Endothelial cell of umbilical vein (primary cell): ENCODE measurements at regions not wholly inside any gene's neighbourhood (a gene's known extent, or its start where the extent isn't known, plus 50 kb on each side); places are given as distances from the start of the nearest gene placed in this dataset.

Experiments
- BruUV-seq: library from RNA; stranded (reverse); fragments of 400-500 nt; replicated peaks from 2 replicates; lab custom pipeline; 2021; lab: Mats Ljungman, UMichigan
- CTCF ChIA-PET: fragments of 300-600, 350-600 bp; sonication (Branson Sonifier 250); formaldehyde crosslinking; loops from one replicate; lab custom pipeline; 2021; ENCODE audit warnings: antibody characterized with exemption, inconsistent platforms; lab: Charles Lee
- POLR2A ChIA-PET: fragments of 300-600, 350-600 bp; sonication (Branson Sonifier 250); formaldehyde crosslinking; loops from one replicate; lab custom pipeline; 2021; ENCODE audit warnings: antibody characterized with exemption, inconsistent platforms; lab: Charles Lee
- DNase-seq: peaks from one replicate; pipeline ENCODE4 v3.0.0-alpha.2; 2011; ENCODE audit warnings: low read depth, low spot score
- FAIRE-seq: peaks from 2 replicates; lab custom pipeline; 2011; peaks lifted over from hg19 to GRCh38; lab: Jason Lieb, UNC
- H2AFZ ChIP-seq: 2 replicates; pipeline ENCODE4 v1.6.0; 2012; ENCODE audit warnings: low read depth, low read length, control low read depth, inconsistent platforms
- H3K27ac ChIP-seq: 2 replicates; pipeline ENCODE4 v1.5.1; 2011; ENCODE audit warnings: low read depth, mild to moderate bottlenecking, control low read depth, low read length, moderate library complexity; ENCODE audit not compliant: insufficient read depth
- H3K27me3 ChIP-seq, 2 experiments: 2 replicates each; pipeline versions ENCODE4 v1.6.0 to v1.6.1; 2011; ENCODE audit warnings: low read length in 2 of 2, mixed read lengths in 1 of 2; ENCODE audit not compliant: control insufficient read depth in 2 of 2, insufficient read depth in 2 of 2
- H3K36me3 ChIP-seq, 2 experiments: 2 replicates in 1 of 2; 3 replicates in 1 of 2; pipeline ENCODE4 v1.5.1; 2011; ENCODE audit warnings: low read length in 2 of 2, mild to moderate bottlenecking in 1 of 2, moderate library complexity in 1 of 2; ENCODE audit not compliant: control insufficient read depth in 2 of 2, insufficient read depth in 2 of 2; ENCODE audit errors: extremely low read depth in 1 of 2
- H3K4me1 ChIP-seq: 3 replicates; pipeline ENCODE4 v1.5.1; 2011; ENCODE audit warnings: mild to moderate bottlenecking, low read length; ENCODE audit not compliant: control insufficient read depth, insufficient read depth; ENCODE audit errors: extremely low read depth
- H3K4me2 ChIP-seq: 2 replicates; pipeline ENCODE4 v1.6.1; 2011; ENCODE audit warnings: low read length, control low read depth, mixed read lengths; ENCODE audit not compliant: insufficient read depth
- H3K4me3 ChIP-seq, 3 experiments: fragments of 200-600 bp in 1 of 3; sonication (generic), shearing (Covaris generic) in 1 of 3; replicated peaks in 1 of 3; 2 replicates each; pipeline ENCODE4 v1.5.1; 2011 to 2016; ENCODE audit warnings: control low read depth in 3 of 3, low read length in 3 of 3, mild to moderate bottlenecking in 2 of 3, inconsistent platforms in 1 of 3, low read depth in 1 of 3, moderate library complexity in 1 of 3; ENCODE audit not compliant: insufficient read depth in 1 of 3
- H3K79me2 ChIP-seq: 2 replicates; pipeline ENCODE4 v1.6.0; 2012; ENCODE audit warnings: low read length, inconsistent platforms; ENCODE audit not compliant: control insufficient read depth, insufficient read depth
- H3K9ac ChIP-seq: replicated peaks from 2 replicates; pipeline ENCODE3; 2011; ENCODE audit warnings: low read length, control low read depth; ENCODE audit not compliant: insufficient read depth; ENCODE audit errors: extremely low read depth
- H3K9me1 ChIP-seq: replicated peaks from 3 replicates; pipeline ENCODE4 v1.6.0; 2011; ENCODE audit warnings: mild to moderate bottlenecking, low read length; ENCODE audit not compliant: control insufficient read depth, insufficient read depth; ENCODE audit errors: extremely low read depth
- H3K9me3 ChIP-seq: replicated peaks from 2 replicates; pipeline ENCODE4 v1.5.1; 2012; ENCODE audit warnings: low read length, inconsistent platforms; ENCODE audit not compliant: control insufficient read depth, insufficient read depth
- H4K20me1 ChIP-seq: replicated peaks from 2 replicates; pipeline ENCODE3; 2011; ENCODE audit warnings: mild to moderate bottlenecking, low read length; ENCODE audit not compliant: control insufficient read depth, insufficient read depth; ENCODE audit errors: extremely low read depth
- EZH2 ChIP-seq: IDR thresholded peaks from 2 replicates; pipeline ENCODE4 v1.6.1; 2012; ENCODE audit warnings: borderline replicate concordance, low read depth, mild to moderate bottlenecking, moderate library complexity, low read length, inconsistent platforms; ENCODE audit not compliant: severe bottlenecking
- FOS ChIP-seq: IDR thresholded peaks from 2 replicates; pipeline ENCODE4 v1.6.1; 2011; ENCODE audit warnings: mild to moderate bottlenecking, low read length, moderate library complexity, borderline replicate concordance; ENCODE audit not compliant: insufficient read depth
- GATA2 ChIP-seq: IDR thresholded peaks from 2 replicates; pipeline ENCODE4 v1.7.0; 2011; ENCODE audit warnings: low read depth, mild to moderate bottlenecking, moderate library complexity, mixed read lengths, low read length; ENCODE audit not compliant: insufficient read length, insufficient read depth
- JUN ChIP-seq: IDR thresholded peaks from 2 replicates; pipeline ENCODE4 v1.6.1; 2011; ENCODE audit warnings: borderline replicate concordance, low read depth; ENCODE audit not compliant: insufficient read length, insufficient read depth
- MYC ChIP-seq: IDR thresholded peaks from one replicate; pipeline ENCODE4 v1.6.1; 2011; ENCODE audit warnings: mild to moderate bottlenecking, low read depth, low read length
- POLR2A ChIP-seq: IDR thresholded peaks from 2 replicates; pipeline ENCODE4 v1.6.1; 2012; ENCODE audit warnings: low read depth, mild to moderate bottlenecking, control low read depth, low read length
- POLR2AphosphoS5 ChIP-seq: IDR thresholded peaks from 2 replicates; pipeline ENCODE4 v1.6.1; 2012; ENCODE audit warnings: low read depth, mild to moderate bottlenecking, control low read depth, low read length, moderate library complexity; ENCODE audit not compliant: insufficient read depth
- dilution Hi-C: fragments of 300-500 bp; cut with MboI; formaldehyde crosslinking; loops from one replicate; pipeline ENCODE4 v1.15.0; 2019; ENCODE audit warnings: low sequenced_read_pairs; ENCODE audit not compliant: extremely low pct_ligation_motif_present
- intact Hi-C: fragments of 100-400 bp; cut with micrococcal nuclease; formaldehyde crosslinking; loops from one replicate; pipeline ENCODE4 v1.10.0; 2022
- TF ChIP-seq, protein P1 (sequence below), 2 donors: IDR thresholded peaks; 1 replicate in 1 of 2; 2 replicates in 1 of 2; pipeline ENCODE4 v1.5.1; 2011; ENCODE audit warnings: low read length in 2 of 2, mild to moderate bottlenecking in 2 of 2, moderate library complexity in 2 of 2, control low read depth in 1 of 2, inconsistent platforms in 1 of 2, low read depth in 1 of 2; ENCODE audit not compliant: insufficient read depth in 1 of 2; ENCODE audit errors: extremely low read depth in 1 of 2
- TF ChIP-seq, protein P2 (sequence below): IDR thresholded peaks from 2 replicates; pipeline ENCODE4 v1.6.1; 2011; ENCODE audit not compliant: insufficient read depth, insufficient read length

DNA sequence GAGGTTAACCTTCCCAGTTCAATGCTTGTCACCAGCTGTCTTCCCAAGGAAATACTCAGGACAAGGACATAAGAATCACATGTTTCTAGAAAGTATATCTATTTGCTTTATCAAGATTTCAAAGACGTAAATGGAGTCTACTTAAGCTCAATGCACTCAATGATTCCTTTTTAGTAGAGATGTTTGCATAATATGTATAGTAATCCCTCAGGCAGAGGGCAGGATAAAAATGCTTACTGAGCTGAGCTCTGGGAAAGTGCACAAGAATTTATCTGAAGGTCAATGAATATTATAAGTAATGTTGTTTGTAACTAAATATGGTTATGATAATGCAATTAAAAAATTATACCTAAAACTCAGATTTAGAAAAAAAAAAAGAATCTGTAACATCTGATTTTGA, 1309.4 kb upstream of the SLC10A2 start:
- no peak overlapping the region for H3K27ac ChIP-seq
- no TSS peak for BruUV-seq
- DNase-seq, result no peak
- no peaks in the 10 kb centered on the region for H4K20me1 ChIP-seq
- no peak for FAIRE-seq
- no peaks in the 10 kb centered on the region for H3K36me3 ChIP-seq
- no peak overlapping the region for H3K4me3 ChIP-seq
- intact Hi-C loops (no loop called here), dilution Hi-C loops (no loop called here)
- no peaks in the 10 kb centered on the region for H3K9me3 ChIP-seq
- CTCF ChIA-PET, result no interaction called here
- H3K27me3 ChIP-seq, result no peaks in the 10 kb centered on the region
- H3K79me2 ChIP-seq, result no peaks in the 10 kb centered on the region
- H3K4me2 ChIP-seq, result no peak overlapping the region
- TF ChIP-seq POLR2AphosphoS5, result no peak
- no peak for TF ChIP-seq GATA2
- no peak for TF ChIP-seq POLR2A
- TF ChIP-seq FOS, result no peak
- TF ChIP-seq, protein P1, sequence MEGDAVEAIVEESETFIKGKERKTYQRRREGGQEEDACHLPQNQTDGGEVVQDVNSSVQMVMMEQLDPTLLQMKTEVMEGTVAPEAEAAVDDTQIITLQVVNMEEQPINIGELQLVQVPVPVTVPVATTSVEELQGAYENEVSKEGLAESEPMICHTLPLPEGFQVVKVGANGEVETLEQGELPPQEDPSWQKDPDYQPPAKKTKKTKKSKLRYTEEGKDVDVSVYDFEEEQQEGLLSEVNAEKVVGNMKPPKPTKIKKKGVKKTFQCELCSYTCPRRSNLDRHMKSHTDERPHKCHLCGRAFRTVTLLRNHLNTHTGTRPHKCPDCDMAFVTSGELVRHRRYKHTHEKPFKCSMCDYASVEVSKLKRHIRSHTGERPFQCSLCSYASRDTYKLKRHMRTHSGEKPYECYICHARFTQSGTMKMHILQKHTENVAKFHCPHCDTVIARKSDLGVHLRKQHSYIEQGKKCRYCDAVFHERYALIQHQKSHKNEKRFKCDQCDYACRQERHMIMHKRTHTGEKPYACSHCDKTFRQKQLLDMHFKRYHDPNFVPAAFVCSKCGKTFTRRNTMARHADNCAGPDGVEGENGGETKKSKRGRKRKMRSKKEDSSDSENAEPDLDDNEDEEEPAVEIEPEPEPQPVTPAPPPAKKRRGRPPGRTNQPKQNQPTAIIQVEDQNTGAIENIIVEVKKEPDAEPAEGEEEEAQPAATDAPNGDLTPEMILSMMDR (IDR thresholded peaks at IDR 0.05; ENCODE audit: extremely low read depth in 1 of 2, insufficient read depth in 1 of 2, low read depth in 1 of 2, low read length in 2 of 2), result no peak
- no peak for TF ChIP-seq JUN
- TF ChIP-seq, protein P2, sequence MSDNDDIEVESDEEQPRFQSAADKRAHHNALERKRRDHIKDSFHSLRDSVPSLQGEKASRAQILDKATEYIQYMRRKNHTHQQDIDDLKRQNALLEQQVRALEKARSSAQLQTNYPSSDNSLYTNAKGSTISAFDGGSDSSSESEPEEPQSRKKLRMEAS, result no peak
- TF ChIP-seq EZH2, result no peak
- TF ChIP-seq MYC, result no peak
- POLR2A ChIA-PET, result no interaction called here
- H3K9ac ChIP-seq, result no peak overlapping the region
- no peaks in the 10 kb centered on the region for H3K4me1 ChIP-seq
- H2AFZ ChIP-seq, result no peak overlapping the region
- no peaks in the 10 kb centered on the region for H3K9me1 ChIP-seq
